H1 (cell line): ENCODE measurements at regions not wholly inside any gene's neighbourhood (a gene's known extent, or its start where the extent isn't known, plus 50 kb on each side); places are given as distances from the start of the nearest gene placed in this dataset.

Experiments
- PHF8 ChIP-seq: fragments of 200-600 bp; sonication (generic); conservative IDR thresholded peaks from 2 replicates; pipeline ENCODE4 v1.7.1; 2012; ENCODE audit warnings: low read depth, mild to moderate bottlenecking, inconsistent platforms, low read length, moderate library complexity
- POLR2AphosphoS5 ChIP-seq: IDR thresholded peaks from 2 replicates; pipeline ENCODE4 v1.6.1; 2011; ENCODE audit warnings: low read depth, low read length
- TCF12 ChIP-seq: IDR thresholded peaks from 2 replicates; pipeline ENCODE4 v1.6.1; 2011; ENCODE audit warnings: low read depth, mild to moderate bottlenecking, low read length

DNA sequence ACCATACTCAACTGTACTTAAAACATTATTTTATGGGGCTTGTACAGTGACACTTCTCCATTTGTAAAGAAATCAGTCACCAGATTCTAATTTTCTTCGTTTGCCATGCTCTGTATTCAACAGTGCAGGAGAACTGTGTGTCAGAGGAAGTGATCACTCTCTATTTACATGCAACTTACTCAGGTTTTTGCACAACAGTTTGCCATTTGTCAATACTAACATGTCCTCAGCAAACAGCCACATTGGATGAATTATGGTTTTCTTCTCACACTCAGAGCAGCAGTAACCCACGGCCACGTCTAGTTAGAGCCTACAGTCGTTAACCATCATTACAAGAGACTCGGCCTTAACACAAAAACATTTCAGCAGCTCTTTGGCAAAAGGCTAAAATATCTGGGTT is 69.2 kb upstream of the SP4 start (continued):
- no peak for TF ChIP-seq TCF12
- no peak for TF ChIP-seq PHF8
- no peak for TF ChIP-seq POLR2AphosphoS5
